Heart left ventricle (tissue), 16 donors: ENCODE measurements at regions not wholly inside any gene's neighbourhood (a gene's known extent, or its start where the extent isn't known, plus 50 kb on each side); places are given as distances from the start of the nearest gene placed in this dataset.

Source experiments
- ATAC-seq, 4 donors: fragments of 200-7000 bp; cut with Tn5 transposase; one replicate each; pipeline ENCODE4 v1.9.1; 2020 to 2022; ENCODE audit warnings: moderate library complexity in 4 of 4, mild to moderate bottlenecking in 3 of 4, moderate number of reproducible peaks in 1 of 4
- DNase-seq, 5 donors: peaks; one replicate each; pipeline ENCODE4 v3.0.0-alpha.2; 2020
- H3K27ac ChIP-seq, 12 donors: fragments of 200-600 bp; sonication (generic) in 4 of 12; one replicate each; pipeline versions ENCODE4 v1.5.0 to v1.8.0; 2016 to 2022; ENCODE audit warnings: mild to moderate bottlenecking in 2 of 12
- H3K27me3 ChIP-seq, 9 donors: fragments of 200-600 bp; sonication (generic) in 2 of 9; one replicate each; pipeline versions ENCODE4 v1.5.1 to v1.8.0; 2016 to 2022; ENCODE audit warnings: mild to moderate bottlenecking in 3 of 9
- H3K36me3 ChIP-seq, 9 donors: fragments of 200-600 bp; sonication (generic) in 2 of 9; one replicate each; pipeline versions ENCODE4 v1.5.0 to v1.8.0; 2018 to 2022; ENCODE audit warnings: mild to moderate bottlenecking in 2 of 9
- H3K4me1 ChIP-seq, 12 donors: fragments of 200-600 bp; sonication (generic) in 4 of 12; one replicate each; pipeline versions ENCODE4 v1.5.0 to v1.8.0; 2016 to 2022; ENCODE audit warnings: mild to moderate bottlenecking in 3 of 12
- H3K4me3 ChIP-seq, 12 donors: fragments of 200-600 bp; sonication (generic) in 4 of 12; one replicate each; pipeline versions ENCODE4 v1.5.0 to v1.8.0; 2017 to 2022; ENCODE audit warnings: mild to moderate bottlenecking in 9 of 12, moderate library complexity in 4 of 12
- H3K9me3 ChIP-seq, 12 donors: fragments of 200-600 bp; sonication (generic) in 4 of 12; one replicate each; pipeline versions ENCODE4 v1.5.0 to v1.8.0; 2016 to 2022; ENCODE audit warnings: mild to moderate bottlenecking in 1 of 12
- CTCF ChIP-seq, 12 donors: fragments of 200-600 bp; sonication (generic) in 4 of 12; IDR thresholded peaks; one replicate each; pipeline versions ENCODE4 v1.5.0 to v1.8.0; 2018 to 2022; ENCODE audit warnings: antibody characterized with exemption in 12 of 12, mild to moderate bottlenecking in 5 of 12
- POLR2A ChIP-seq, 2 donors: fragments of 450-650 bp; IDR thresholded peaks; one replicate each; pipeline ENCODE4 v1.6.1; 2017; ENCODE audit warnings: antibody characterized with exemption in 2 of 2, mild to moderate bottlenecking in 2 of 2, moderate library complexity in 2 of 2
- WGBS, 4 donors: extraction: QIAGEN DNeasy Blood & Tissue Kit in 2 of 4; methylation state at CpG; one replicate each; pipeline versions ENCODE4 v1.1.5 to v1.1.7; 2013 to 2018; 5-methylcytosine and 5-hydroxymethylcytosine counted together
- intact Hi-C, 10 donors: fragments of 100-400 bp; cut with DNase I; formaldehyde crosslinking; loops; one replicate each; pipeline versions ENCODE4 v1.11.1 to v1.14.2; 2022
- donor health status: ischemic (EF 13 %, LVEDD 7.1; RV severe dilation, severe dysfunction).
- donor health status: healthy with polysubstance abuse.
- donor health status: DM: no; HTN: yes; CAD: no.
- donor health status: DM: no; HTN: no; CAD: no.
- donor health status: ischemic (EF 25% LVEDD 6.9; RV normal size, moderate dysfunction).
- donor health status: ischemic (EF 25% LVEDD 5.7; RV mildly dilated, moderate dysfunction).
- donor health status: healthy.
- donor health status: DM: yes; HTN: yes; CAD: no.
- donor health status: ischemic (EF 35%, LVEDD 5.7; RV mildly dilated, moderate dysfunction).
- donor health status: nonischemic (EF 11% LVEDD 7.7; RV severe dilation, severe dysfunction).
- donor health status: DM: yes; HTN: yes; CAD: no.
- donor health status: PGD.
- donor health status: ischemic (EF 29% LVEDD 5.4; RV normal size, mild dysfunction).
- donor health status: nonischemic (EF 23%, LVEDD 6.1; RV moderate dilation, normal function).

- DNase-seq: no peak
- 74 to 82% (median 79%) methylated on average over 1 of the region's 1 CpG for WGBS, 4 donors
- ATAC-seq: no peak
- H3K4me3 ChIP-seq: no peak overlapping the region
- no peaks in the 10 kb centered on the region for H3K4me1 ChIP-seq
- no peaks in the 10 kb centered on the region for H3K36me3 ChIP-seq
- H3K9me3 ChIP-seq: no peaks in the 10 kb centered on the region
- no peak overlapping the region for H3K27ac ChIP-seq
- intact Hi-C loops: no loop called here
- peaks cover 0 to 4% (median 0%) of the 10 kb centered on the region in 9 donors for H3K27me3 ChIP-seq
- TF ChIP-seq CTCF (IDR thresholded peaks at IDR 0.05) (no peak), POLR2A (IDR thresholded peaks at IDR 0.05) (no peak)
Observed at GRCh38 chr18:45337477-45337876, 277.8 kb upstream of the SLC14A2 start.

- Histone ChIP-seq H3K27ac (no peak overlapping the region), H3K27me3 (peaks cover 0 to 4% (median 0%) of the 10 kb centered on the region in 9 donors), H3K36me3 (no peaks in the 10 kb centered on the region), H3K9me3 (no peaks in the 10 kb centered on the region), H3K4me3 (no peak overlapping the region), H3K4me1 (no peaks in the 10 kb centered on the region)
- no peak for ATAC-seq
- 64 to 75% (median 71%) methylated on average over 4 of the region's 4 CpGs for WGBS, 4 donors
- DNase-seq: no peak
- no peak for TF ChIP-seq CTCF (IDR thresholded peaks at IDR 0.05)
- TF ChIP-seq POLR2A (IDR thresholded peaks at IDR 0.05): no peak
- intact Hi-C loops: no loop called here
Observed at GRCh38 chr18:45339810-45340550, 275.3 kb upstream of the SLC14A2 start.

GRCh38 chr18:45340884-45341283 lies 274.4 kb upstream of the SLC14A2 start:
- WGBS, 4 donors: 77 to 88% (median 80%) methylated on average over 3 of the region's 3 CpGs
- TF ChIP-seq POLR2A (IDR thresholded peaks at IDR 0.05) (no peak), CTCF (IDR thresholded peaks at IDR 0.05) (no peak)
- no peaks in the 10 kb centered on the region for H3K36me3 ChIP-seq
- H3K9me3 ChIP-seq: no peaks in the 10 kb centered on the region
- no peak overlapping the region for H3K4me3 ChIP-seq
- no peak overlapping the region for H3K27ac ChIP-seq
- DNase-seq (no peak), ATAC-seq (no peak)
- intact Hi-C loops: no loop called here
- H3K27me3 ChIP-seq: peaks cover 0 to 4% (median 0%) of the 10 kb centered on the region in 9 donors
- no peaks in the 10 kb centered on the region for H3K4me1 ChIP-seq

- TF ChIP-seq CTCF (IDR thresholded peaks at IDR 0.05) (peak in 1 of 12 donors; percentile 11), POLR2A (IDR thresholded peaks at IDR 0.05) (no peak)
- DNase-seq (no peak), ATAC-seq (no peak)
- H3K36me3 ChIP-seq: no peaks in the 10 kb centered on the region
- H3K27me3 ChIP-seq: peaks cover 0 to 4% (median 0%) of the 10 kb centered on the region in 9 donors
- intact Hi-C loops: no loop called here
- no peak overlapping the region for H3K4me3 ChIP-seq
- no peaks in the 10 kb centered on the region for H3K4me1 ChIP-seq
- no peaks in the 10 kb centered on the region for H3K9me3 ChIP-seq
- 62 to 76% (median 67%) methylated on average over 2 of the region's 2 CpGs for WGBS, 4 donors
- H3K27ac ChIP-seq: no peak overlapping the region
Observed at GRCh38 chr18:45341454-45341853, 273.8 kb upstream of the SLC14A2 start.
